ENCODE measurements at regions not wholly inside any gene's neighbourhood (a gene's known extent, or its start where the extent isn't known, plus 50 kb on each side); places are given as distances from the start of the nearest gene placed in this dataset.

DNA sequence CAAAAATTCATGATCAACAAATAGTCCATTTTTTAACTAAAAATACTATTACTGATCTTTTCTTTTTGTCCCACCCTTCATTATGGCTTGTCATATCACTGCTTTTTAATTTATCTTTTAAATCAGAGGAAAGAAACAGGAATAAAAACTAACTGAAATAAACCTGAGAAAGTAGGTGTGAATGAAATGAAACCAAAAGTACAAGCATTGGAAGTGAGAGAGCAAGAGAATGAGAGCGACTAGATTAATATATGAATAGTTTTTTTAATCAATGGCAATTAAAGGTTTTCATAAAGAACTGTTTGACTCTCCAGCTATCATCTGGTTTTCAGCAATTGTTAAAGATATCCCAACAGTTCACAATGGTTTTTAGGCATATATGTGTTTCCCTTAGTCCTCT lies 137.8 kb downstream of the SPAG6 start:
- FAIRE-seq (no peak), DNase-seq (ENCODE audit: low read depth in 1 of 2, low spot score in 2 of 2) (no peak)
- H2BK5ac ChIP-seq (ENCODE audit: low read depth, low read length), result no peak overlapping the region
- H3K79me1 ChIP-seq (ENCODE audit: low read depth, low read length), result no peaks in the 10 kb centered on the region
- no peak overlapping the region for H3K4ac ChIP-seq (replicated peaks; ENCODE audit: insufficient read length, low read depth, low read length)
- H4K20me1 ChIP-seq (replicated peaks in 1 of 2; ENCODE audit: control insufficient read depth in 1 of 2, insufficient read depth in 2 of 2, low read length in 2 of 2), result no peaks in the 10 kb centered on the region
- H3K56ac ChIP-seq (replicated peaks; ENCODE audit: insufficient read length, low read depth, low read length), result no peak overlapping the region
- POLR2A ChIA-PET (ENCODE audit: partially characterized antibody), result no interaction called here
- no peak overlapping the region for H2BK15ac ChIP-seq (ENCODE audit: low read length)
- H3K23ac ChIP-seq (ENCODE audit: insufficient read length), result no peak overlapping the region
- H3K18ac ChIP-seq (ENCODE audit: extremely low read depth, low read length), result no peak overlapping the region
- 87% methylated on average over 1 of the region's 1 CpG; no CpG with 5 or more reads in 1 of the 2 experiments for WGBS, 2 experiments (ENCODE audit: extremely low coverage in 1 of 2, insufficient coverage in 1 of 2, insufficient read length in 1 of 2, insufficient replicate concordance in 2 of 2, low coverage in 1 of 2, low lambda C conversion rate in 2 of 2, missing lambda C conversion rate in 1 of 2)
- H2BK12ac ChIP-seq (ENCODE audit: low read depth, low read length), result no peak overlapping the region
- H2AK5ac ChIP-seq (ENCODE audit: low read depth, low read length), result no peak overlapping the region
- no peak overlapping the region for H3K9ac ChIP-seq (replicated peaks in 1 of 4; ENCODE audit: extremely low read depth in 1 of 4, low read depth in 3 of 4, low read length in 3 of 4)
- CTCF ChIA-PET (ENCODE audit: partially characterized antibody), result interaction anchor here (0.6 kb wide), 1 partner anchor 91 kb away, joined by 3 read pairs; no protein-coding TSS in a partner anchor
- H4K5ac ChIP-seq (ENCODE audit: insufficient read length, low read depth, low read length), result no peak overlapping the region
- no peaks in the 10 kb centered on the region for H3K23me2 ChIP-seq (ENCODE audit: low read depth, low read length)
- no peak overlapping the region for H2AFZ ChIP-seq (ENCODE audit: low read length)
- no peak overlapping the region for H3K4me3 ChIP-seq (ENCODE audit: extremely low read depth in 1 of 4, insufficient read depth in 2 of 4, low read depth in 3 of 4, low read length in 4 of 4)
- H3K9me3 ChIP-seq (ENCODE audit: insufficient read depth in 2 of 2, low read depth in 1 of 2, low read length in 1 of 2), result no peaks in the 10 kb centered on the region
- H4K8ac ChIP-seq (ENCODE audit: extremely low read depth, insufficient read depth, low read length), result no peak overlapping the region
- no peak overlapping the region for H3K14ac ChIP-seq (ENCODE audit: insufficient read length)
- no peak overlapping the region for H2BK120ac ChIP-seq (replicated peaks; ENCODE audit: low read depth, low read length)
- H3K4me1 ChIP-seq (replicated peaks in 1 of 4; ENCODE audit: control insufficient read depth in 3 of 4, insufficient read depth in 4 of 4, low read length in 3 of 4), result peaks cover 0 to 6% (median 2%) of the 10 kb centered on the region in 4 experiments; a peak in 4 of 7 replicates
- H3K27me3 ChIP-seq (replicated peaks in 1 of 4; ENCODE audit: control insufficient read depth in 3 of 4, extremely low read depth in 1 of 4, insufficient read depth in 3 of 4, low read length in 3 of 4), result peaks cover 16 to 24% (median 23%) of the 10 kb centered on the region in 4 experiments
- H3K36me3 ChIP-seq (ENCODE audit: control insufficient read depth in 2 of 4, insufficient read depth in 4 of 4, low read length in 3 of 4), result no peaks in the 10 kb centered on the region
- no peak overlapping the region for H2BK20ac ChIP-seq (ENCODE audit: low read length)
- H3K27ac ChIP-seq (ENCODE audit: low read depth, low read length), result no peak overlapping the region
- H3K79me2 ChIP-seq (ENCODE audit: control insufficient read depth in 1 of 2, insufficient read depth in 2 of 2, low read length in 2 of 2), result no peaks in the 10 kb centered on the region
- H4K91ac ChIP-seq (replicated peaks; ENCODE audit: insufficient read length, low read length), result no peak overlapping the region
- H3K4me2 ChIP-seq (ENCODE audit: insufficient read depth in 1 of 2, low read depth in 2 of 2, low read length in 2 of 2), result no peak overlapping the region
- TF ChIP-seq CBX5 (IDR thresholded peaks at IDR 0.05; ENCODE audit: low read depth, low read length), result no peak
- no peak for TF ChIP-seq ATF2 (IDR thresholded peaks at IDR 0.05; ENCODE audit: low read length)
- TF ChIP-seq GABPA (IDR thresholded peaks at IDR 0.05; ENCODE audit: borderline replicate concordance, insufficient read depth, low read length), result no peak
- no peak for TF ChIP-seq CBX8 (IDR thresholded peaks at IDR 0.05; ENCODE audit: borderline replicate concordance, low read depth, low read length)
- TF ChIP-seq PHF8 (conservative IDR thresholded peaks at IDR 0.05; ENCODE audit: low read depth, low read length), result no peak
- TF ChIP-seq, protein P1, sequence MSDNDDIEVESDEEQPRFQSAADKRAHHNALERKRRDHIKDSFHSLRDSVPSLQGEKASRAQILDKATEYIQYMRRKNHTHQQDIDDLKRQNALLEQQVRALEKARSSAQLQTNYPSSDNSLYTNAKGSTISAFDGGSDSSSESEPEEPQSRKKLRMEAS (IDR thresholded peaks at IDR 0.05), result no peak
- TF ChIP-seq NRF1 (IDR thresholded peaks at IDR 0.05; ENCODE audit: low read depth, low read length), result no peak
- TF ChIP-seq JUN (IDR thresholded peaks at IDR 0.05; ENCODE audit: low read depth, low read length), result no peak
- TF ChIP-seq SP2 (IDR thresholded peaks at IDR 0.05; ENCODE audit: low read length), result no peak
- no peak for TF ChIP-seq TAF7 (optimal IDR thresholded peaks at IDR 0.05; ENCODE audit: borderline replicate concordance, low read depth, low read length)
- TF ChIP-seq CREB1 (IDR thresholded peaks at IDR 0.05), result no peak
- no peak for TF ChIP-seq HDAC2 (IDR thresholded peaks at IDR 0.05; ENCODE audit: borderline replicate concordance in 1 of 2, low read depth in 2 of 2, low read length in 2 of 2)
- no peak for TF ChIP-seq SAP30 (IDR thresholded peaks at IDR 0.05; ENCODE audit: insufficient read depth, insufficient replicate concordance, low read length)
